GM12865 (cell line): ENCODE measurements at regions not wholly inside any gene's neighbourhood (a gene's known extent, or its start where the extent isn't known, plus 50 kb on each side); places are given as distances from the start of the nearest gene placed in this dataset.

Source experiments
- DNase-seq: peaks from one replicate; pipeline ENCODE4 v3.0.0; 2010; ENCODE audit warnings: low read depth
- H3K4me3 ChIP-seq: 2 replicates; pipeline ENCODE4 v1.5.1; 2011; ENCODE audit warnings: mild to moderate bottlenecking, low read depth, low read length, control low read depth
- TF ChIP-seq, protein P1 (sequence below): IDR thresholded peaks from 2 replicates; pipeline ENCODE4 v1.5.1; 2011; ENCODE audit warnings: low read length, control low read depth, low read depth, inconsistent platforms; ENCODE audit not compliant: insufficient read depth; ENCODE audit errors: missing control alignments

DNA sequence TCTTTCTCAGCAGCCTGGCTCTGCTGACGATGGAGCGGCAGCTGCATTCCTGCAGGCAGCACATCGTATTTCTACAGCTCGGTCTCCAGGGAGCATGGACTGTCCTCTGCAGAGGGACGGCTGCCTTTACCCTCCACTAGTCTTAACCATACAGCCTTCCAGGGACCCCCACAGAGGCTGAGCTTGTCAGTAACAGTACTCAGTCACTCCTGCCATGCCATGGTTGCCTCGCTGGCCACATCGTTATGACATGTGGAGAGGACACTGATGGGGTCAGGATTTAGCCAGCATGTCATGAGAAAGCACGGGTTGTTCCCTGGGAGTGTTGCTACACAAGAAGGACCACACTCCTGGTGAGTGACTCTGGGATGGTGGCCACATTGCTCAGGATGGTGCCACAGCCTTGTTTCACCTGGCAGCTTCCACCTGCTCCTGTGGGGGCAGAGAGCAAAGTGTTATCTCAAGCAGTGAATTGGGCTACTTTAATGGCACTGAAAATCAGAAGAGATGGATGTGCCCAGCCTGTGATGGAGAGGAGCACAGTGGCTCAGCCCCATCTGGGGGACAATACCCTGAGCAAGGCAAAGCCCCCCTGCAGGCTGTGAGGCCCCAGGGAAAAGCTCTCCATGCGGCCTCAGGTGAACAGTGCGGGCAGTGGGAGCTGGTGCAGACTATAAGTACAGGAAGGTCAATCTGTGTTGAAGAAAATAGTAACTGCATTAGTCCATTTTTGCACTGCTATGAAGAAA lies 443.9 kb downstream of the TCERG1L start:
- no peak for DNase-seq
- no peak overlapping the region for H3K4me3 ChIP-seq
- TF ChIP-seq, protein P1, sequence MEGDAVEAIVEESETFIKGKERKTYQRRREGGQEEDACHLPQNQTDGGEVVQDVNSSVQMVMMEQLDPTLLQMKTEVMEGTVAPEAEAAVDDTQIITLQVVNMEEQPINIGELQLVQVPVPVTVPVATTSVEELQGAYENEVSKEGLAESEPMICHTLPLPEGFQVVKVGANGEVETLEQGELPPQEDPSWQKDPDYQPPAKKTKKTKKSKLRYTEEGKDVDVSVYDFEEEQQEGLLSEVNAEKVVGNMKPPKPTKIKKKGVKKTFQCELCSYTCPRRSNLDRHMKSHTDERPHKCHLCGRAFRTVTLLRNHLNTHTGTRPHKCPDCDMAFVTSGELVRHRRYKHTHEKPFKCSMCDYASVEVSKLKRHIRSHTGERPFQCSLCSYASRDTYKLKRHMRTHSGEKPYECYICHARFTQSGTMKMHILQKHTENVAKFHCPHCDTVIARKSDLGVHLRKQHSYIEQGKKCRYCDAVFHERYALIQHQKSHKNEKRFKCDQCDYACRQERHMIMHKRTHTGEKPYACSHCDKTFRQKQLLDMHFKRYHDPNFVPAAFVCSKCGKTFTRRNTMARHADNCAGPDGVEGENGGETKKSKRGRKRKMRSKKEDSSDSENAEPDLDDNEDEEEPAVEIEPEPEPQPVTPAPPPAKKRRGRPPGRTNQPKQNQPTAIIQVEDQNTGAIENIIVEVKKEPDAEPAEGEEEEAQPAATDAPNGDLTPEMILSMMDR = no peak

DNA sequence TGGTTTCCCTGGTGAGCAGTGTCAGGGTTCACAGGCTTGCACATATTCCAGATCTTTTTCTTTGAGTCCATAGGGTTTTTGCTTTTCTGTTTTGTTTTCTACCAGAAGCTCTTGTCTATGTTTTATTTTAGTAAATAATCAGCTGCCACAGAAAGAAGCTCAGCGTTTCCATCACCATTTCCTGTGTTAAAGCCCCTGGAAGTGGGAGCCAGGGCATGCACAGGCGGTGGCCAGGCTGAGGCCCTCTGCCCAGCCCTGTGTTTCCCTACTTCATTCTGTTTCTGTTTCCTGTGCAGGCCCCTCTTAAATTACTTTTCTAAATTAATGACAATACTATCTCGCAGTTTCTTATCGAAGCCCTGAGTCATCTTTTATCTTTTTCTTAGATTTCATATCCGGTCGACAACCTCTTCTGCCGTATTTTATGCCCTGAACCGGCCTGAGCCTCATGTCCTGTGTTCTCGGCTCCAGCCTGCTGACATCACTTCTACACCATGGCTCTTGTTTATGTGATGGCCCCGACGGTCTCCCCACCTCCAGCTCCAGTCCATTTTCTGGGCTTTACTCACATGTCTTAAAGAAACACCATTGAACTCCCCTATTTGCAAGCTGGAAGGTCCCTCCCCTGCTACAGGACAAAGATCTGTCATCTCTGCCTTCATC lies 442.2 kb downstream of the TCERG1L start:
- TF ChIP-seq, protein P1 = no peak
- no peak overlapping the region for H3K4me3 ChIP-seq

DNA sequence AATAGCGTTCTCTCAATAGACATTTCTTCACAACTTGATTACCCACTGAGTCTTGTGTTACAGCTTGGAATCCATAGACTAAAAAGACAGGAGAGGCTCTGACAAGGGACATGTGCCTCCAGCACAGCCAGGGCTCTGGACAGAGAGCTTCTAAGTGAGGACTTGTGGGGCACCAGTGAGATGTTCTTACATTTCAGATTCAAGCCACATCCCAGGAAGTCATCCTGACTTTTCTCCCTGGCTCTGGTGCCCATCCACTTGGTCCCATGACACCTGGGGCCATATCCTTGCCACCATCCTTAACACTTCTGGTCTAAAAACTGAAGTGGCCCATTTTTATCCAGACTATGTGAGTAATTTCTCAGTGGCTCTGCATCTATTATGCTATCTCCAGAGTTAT lies 440.1 kb downstream of the TCERG1L start:
- no peak overlapping the region for H3K4me3 ChIP-seq
- TF ChIP-seq, protein P1 = no peak
- DNase-seq = no peak

More for the DNA sequence above, 442.2 kb downstream of the TCERG1L start:
- DNase-seq = no peak

DNA sequence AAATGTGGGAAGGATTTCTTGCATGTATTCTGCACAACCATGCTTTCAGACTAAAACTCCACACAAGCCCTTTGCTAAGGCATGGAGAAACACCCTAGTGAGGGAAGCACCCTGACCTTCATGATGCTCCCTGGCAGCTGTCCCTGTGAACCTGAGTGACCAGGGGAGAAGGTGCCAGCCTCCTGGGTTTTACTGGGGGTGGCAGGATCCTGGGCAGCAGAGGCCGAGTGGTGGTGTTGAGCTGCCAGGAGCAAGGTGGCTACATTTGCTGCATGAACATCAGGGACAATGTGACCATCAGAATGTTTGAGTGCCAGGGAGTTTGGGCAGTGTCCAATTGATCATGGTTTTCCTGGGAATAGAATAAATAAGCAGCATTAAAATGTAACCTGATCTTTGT lies 437.9 kb downstream of the TCERG1L start:
- no peak for DNase-seq
- H3K4me3 ChIP-seq = no peak overlapping the region
- TF ChIP-seq, protein P1 = no peak

DNA sequence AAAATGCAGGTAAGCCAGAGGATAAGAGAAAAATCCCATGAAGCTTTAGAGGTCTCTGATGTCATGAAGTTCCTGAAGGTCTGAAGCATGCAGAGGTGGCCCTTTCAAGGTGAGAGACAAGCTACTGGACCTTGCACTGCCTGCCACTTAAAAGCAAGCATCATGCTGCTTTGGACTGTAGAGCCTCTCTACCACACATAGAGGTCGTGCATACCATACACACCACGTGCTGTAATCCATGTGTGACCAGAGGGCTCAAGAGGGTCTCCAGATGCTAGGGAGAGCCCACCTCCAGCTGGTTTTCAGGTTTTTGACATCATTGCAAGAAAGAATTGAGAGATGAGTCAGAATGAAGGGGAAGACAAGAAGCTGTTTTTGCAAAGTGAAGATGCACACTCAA lies 436.4 kb downstream of the TCERG1L start:
- no peak overlapping the region for H3K4me3 ChIP-seq
- DNase-seq = no peak
- TF ChIP-seq, protein P1 = no peak

DNA sequence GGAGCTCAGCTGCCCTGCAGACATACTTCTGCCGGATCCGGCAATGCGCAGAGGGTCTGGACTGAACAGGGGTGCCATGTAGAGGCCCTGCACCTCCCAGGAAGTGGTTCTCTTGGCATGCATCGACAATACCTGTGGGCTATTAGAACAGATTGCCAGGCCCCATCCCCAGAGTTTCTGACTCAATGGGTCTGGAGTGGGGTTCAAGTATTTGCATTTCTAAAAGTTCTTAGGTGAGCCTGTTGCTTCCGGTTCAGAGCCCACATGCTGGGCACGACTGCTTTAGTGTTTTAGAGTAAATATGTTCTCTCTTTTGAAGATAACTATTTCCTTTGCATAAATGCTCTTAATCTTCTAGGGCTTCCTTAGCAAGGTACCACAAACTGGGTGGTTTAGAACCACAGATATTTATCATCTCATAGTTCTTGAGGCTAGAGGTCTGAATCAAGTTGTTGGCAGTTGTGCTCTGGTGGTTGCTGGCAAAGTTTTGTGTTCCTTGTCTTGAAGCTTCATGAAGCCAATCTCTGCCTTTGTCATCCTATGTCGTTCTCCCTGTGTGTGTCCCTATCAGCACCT lies 435.5 kb downstream of the TCERG1L start:
- DNase-seq = no peak
- H3K4me3 ChIP-seq = no peak overlapping the region
- TF ChIP-seq, protein P1 = no peak
